ENCODE measurements at regions not wholly inside any gene's neighbourhood (a gene's known extent, or its start where the extent isn't known, plus 50 kb on each side); places are given as distances from the start of the nearest gene placed in this dataset.
"Not testable (repeated sequence)": the region's sequence is repeated elsewhere in the genome, so short reads cannot be mapped to it uniquely, and the experiment has no call there.

DNA sequence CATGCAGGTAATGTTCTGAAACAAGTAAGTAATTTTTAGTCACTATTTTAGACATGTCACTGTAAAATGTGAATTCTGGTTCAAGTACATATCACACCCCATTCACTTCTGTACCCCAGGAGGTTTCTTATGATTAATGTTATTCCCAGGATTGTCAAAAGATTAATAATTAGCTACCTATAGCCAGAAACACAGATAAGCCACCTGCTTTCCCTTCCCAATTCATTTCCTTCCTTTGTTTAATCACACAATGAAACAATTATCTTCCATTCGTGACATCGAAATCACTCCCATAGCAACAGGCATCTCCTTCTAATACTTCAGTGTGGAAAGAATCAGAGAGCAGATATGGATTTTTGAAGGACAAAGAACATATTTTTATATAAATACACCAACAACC lies 1650.3 kb upstream of the CELF4 start:
- TF ChIP-seq, protein P1, sequence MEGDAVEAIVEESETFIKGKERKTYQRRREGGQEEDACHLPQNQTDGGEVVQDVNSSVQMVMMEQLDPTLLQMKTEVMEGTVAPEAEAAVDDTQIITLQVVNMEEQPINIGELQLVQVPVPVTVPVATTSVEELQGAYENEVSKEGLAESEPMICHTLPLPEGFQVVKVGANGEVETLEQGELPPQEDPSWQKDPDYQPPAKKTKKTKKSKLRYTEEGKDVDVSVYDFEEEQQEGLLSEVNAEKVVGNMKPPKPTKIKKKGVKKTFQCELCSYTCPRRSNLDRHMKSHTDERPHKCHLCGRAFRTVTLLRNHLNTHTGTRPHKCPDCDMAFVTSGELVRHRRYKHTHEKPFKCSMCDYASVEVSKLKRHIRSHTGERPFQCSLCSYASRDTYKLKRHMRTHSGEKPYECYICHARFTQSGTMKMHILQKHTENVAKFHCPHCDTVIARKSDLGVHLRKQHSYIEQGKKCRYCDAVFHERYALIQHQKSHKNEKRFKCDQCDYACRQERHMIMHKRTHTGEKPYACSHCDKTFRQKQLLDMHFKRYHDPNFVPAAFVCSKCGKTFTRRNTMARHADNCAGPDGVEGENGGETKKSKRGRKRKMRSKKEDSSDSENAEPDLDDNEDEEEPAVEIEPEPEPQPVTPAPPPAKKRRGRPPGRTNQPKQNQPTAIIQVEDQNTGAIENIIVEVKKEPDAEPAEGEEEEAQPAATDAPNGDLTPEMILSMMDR (conservative IDR thresholded peaks at IDR 0.05), result no peak
- no peak overlapping the region for H3K27ac ChIP-seq

DNA sequence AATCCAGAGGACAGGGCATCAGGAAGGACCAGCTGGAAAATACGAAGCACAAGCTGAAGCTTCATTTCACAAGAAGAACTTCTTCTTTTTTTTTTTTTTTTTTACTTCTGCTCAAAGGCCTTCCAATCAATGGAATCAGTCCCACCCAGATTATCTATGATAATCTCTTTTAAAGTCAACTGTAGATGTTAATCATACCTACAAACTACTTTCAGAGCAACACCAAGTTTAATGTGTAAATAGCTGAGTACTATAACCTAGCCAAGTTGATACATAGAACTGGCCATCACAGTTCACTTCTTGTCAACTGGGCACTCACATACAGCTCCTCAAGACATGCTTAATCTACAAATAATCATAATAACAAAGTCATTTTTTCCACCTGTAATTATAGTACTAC lies 1645.9 kb upstream of the CELF4 start:
- no peak overlapping the region for H3K27ac ChIP-seq
- TF ChIP-seq, protein P1 (conservative IDR thresholded peaks at IDR 0.05), result no peak

DNA sequence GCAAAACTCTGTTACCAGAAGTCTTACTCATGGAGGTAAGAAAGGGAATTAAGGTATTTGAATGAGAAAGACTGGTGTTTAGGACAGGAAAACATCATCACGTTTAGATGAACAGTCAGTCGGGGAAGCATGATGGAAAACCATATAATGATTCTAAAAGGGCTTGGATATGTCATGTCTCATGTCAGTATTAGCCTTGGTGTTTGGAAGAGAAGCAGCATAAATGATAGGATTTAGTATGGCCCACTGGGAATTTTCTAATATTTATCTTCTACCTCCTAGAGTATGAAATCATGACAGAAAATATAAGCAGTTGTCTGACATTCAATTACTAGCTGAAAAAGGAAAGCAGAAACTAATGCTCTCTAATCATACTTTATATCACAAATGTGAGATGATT lies 1643.6 kb upstream of the CELF4 start:
- H3K27ac ChIP-seq, result no peak overlapping the region
- TF ChIP-seq, protein P1 (conservative IDR thresholded peaks at IDR 0.05), result no peak

DNA sequence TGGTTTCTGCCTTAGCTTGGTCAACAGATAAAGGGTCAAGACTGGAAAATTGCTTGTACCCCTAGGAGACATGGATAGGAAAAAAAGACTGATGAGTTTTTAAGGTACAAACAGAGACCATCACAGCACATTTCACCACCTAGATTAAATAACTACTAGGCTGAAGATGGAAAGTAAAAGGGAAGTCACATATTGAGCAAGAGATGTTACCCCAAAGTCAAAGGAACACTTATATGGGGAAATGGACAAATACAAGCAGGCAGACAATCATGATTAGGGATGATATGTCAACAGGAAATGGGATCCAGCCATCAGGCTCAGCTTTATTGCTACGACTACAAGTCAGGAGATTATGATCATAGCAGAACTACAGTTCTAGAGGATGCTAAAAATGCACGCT lies 1643.1 kb upstream of the CELF4 start:
- TF ChIP-seq, protein P1 (conservative IDR thresholded peaks at IDR 0.05), result no peak
- H3K27ac ChIP-seq, result no peak overlapping the region

DNA sequence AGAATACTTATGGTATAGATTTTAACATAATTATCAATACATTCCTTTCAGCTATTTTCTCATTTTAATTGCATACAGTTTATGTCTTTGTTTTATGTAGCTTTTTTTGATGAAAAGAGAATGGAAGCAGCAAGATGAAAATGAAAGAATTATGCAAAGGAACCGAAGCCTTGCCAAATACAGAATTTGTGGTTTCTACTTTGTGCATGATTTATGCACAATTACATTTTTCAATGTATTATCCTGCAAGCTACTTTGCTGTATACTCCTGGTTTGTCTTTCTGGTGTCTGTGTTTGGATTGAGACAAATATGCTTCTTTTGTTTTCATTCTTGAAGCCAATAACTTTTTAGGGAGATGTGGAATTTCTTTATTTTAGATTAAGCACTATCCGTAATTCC lies 1642.6 kb upstream of the CELF4 start:
- H3K27ac ChIP-seq, result no peak overlapping the region
- TF ChIP-seq, protein P1 (conservative IDR thresholded peaks at IDR 0.05), result no peak

DNA sequence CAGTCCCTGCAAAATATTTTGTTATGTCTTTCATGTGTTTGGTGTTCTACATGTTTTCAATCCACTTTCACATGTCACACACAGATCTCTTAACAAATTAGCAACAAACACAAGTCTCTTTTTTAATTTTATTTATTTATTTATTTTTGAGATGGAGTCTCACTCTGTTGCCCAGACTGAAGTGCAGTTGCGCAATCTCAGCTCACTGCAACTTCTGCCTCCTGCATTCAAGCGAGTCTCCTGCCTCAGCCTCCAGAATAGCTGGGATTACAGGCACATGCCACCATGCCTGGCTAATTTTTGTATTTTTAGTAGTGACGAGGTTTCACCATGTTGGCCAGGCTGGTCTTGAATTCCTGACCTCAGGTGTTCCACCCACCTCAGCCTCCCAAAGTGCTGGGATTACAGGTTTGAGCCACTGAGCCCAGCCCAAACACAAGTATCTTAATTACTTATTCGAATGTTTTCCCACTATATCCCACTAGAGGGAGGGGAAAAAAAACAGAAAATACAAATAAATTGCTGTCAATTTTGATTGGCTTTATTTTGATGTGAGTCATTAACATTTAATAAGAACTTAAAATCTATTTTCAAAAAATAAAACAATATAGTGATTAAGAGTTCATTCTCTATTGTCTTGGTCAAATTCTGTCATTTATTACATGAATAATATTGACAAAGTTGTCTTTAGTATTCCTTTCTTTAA lies 1641.0 kb upstream of the CELF4 start:
- H3K27ac ChIP-seq, result not testable (repeated sequence)

DNA sequence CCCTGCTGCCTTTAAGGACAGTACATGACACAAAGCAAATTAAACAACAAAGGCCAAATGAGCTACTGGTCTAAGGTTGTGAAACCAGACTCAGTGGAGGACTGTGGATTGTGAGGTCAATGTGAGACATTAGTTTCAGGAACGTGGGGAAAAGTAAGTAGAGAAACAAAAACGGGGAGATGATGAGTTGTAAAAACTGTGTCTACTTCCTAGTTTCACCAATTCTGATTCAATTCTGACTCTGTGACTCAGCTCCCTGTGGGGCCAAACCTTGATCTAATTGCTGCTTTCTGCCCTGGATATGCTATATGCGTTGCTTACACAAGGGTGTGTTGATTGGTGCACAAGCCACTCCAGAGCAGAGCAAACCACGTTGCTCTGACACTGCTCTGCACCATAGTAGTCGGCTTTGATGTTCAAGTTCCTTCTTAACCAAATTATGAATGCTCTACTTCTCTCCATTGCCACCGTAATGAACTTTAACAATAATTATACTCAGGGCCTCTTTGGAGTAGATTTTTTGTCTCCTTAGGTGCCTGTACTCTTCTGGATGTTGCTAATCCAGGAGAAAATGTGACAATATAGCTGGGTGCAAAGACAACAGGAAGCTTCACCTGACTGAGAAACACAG lies 1640.1 kb upstream of the CELF4 start:
- TF ChIP-seq, protein P1 (conservative IDR thresholded peaks at IDR 0.05), result no peak
- no peak overlapping the region for H3K27ac ChIP-seq

DNA sequence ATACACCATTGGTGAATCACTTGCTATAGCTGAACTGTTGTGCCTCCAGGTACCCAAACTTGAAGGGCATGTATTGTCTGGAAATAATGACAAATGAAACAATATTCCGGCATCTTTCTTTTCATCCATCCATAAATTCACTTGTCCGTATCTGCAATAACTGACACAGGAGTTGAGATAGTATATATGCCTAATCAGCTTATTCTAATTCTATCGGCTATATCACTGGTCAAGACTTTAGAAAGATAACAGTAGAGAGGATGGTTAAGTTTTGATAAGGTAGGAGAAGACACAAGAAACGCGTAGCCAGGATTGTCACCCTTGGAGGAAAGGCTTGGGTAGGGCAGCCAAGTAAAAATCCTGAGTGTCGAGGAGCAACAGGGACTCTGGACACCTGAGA lies 1634.6 kb upstream of the CELF4 start:
- TF ChIP-seq, protein P1 (conservative IDR thresholded peaks at IDR 0.05), result no peak
- H3K27ac ChIP-seq, result no peak overlapping the region

All from VCaP (cell line).